DND-41 (cell line): ENCODE measurements at regions not wholly inside any gene's neighbourhood (a gene's known extent, or its start where the extent isn't known, plus 50 kb on each side); places are given as distances from the start of the nearest gene placed in this dataset.

Experiments
- ATAC-seq: fragments of 200-7000 bp; cut with Tn5 transposase; 3 replicates; pipeline ENCODE4 v1.9.1; 2021; ENCODE audit warnings: low read depth; ENCODE audit not compliant: insufficient read depth
- DNase-seq: peaks from one replicate; pipeline ENCODE4 v3.0.0-alpha.2; 2020
- H2AFZ ChIP-seq: 2 replicates; pipeline ENCODE4 v1.6.0; 2012; ENCODE audit warnings: low read depth, low read length
- H3K27ac ChIP-seq: 2 replicates; pipeline ENCODE4 v1.5.1; 2012; ENCODE audit warnings: low read length, inconsistent platforms
- H3K27me3 ChIP-seq: fragments of 200-600 bp; sonication (generic); 2 replicates; pipeline ENCODE4 v1.6.0; 2012; ENCODE audit warnings: low read length, mild to moderate bottlenecking, inconsistent platforms; ENCODE audit not compliant: insufficient read depth, poor library complexity
- H3K36me3 ChIP-seq: 2 replicates; pipeline ENCODE4 v1.5.1; 2012; ENCODE audit warnings: low read length, inconsistent platforms; ENCODE audit not compliant: insufficient read depth
- H3K4me1 ChIP-seq: 2 replicates; pipeline ENCODE4 v1.5.1; 2012; ENCODE audit warnings: mild to moderate bottlenecking, low read length; ENCODE audit not compliant: insufficient read depth
- H3K4me2 ChIP-seq: 2 replicates; pipeline ENCODE4 v1.6.0; 2012; ENCODE audit warnings: mild to moderate bottlenecking, moderate library complexity, low read length, inconsistent platforms; ENCODE audit not compliant: insufficient read depth
- H3K4me3 ChIP-seq, 2 experiments: fragments of 200-600 bp in 1 of 2; shearing (Covaris generic) in 1 of 2; 2 replicates each; pipeline ENCODE4 v1.5.1; 2012 to 2016; ENCODE audit warnings: inconsistent platforms in 2 of 2, low read length in 2 of 2, mild to moderate bottlenecking in 2 of 2, low read depth in 1 of 2, moderate library complexity in 1 of 2
- H3K79me2 ChIP-seq: 2 replicates; pipeline ENCODE4 v1.6.0; 2012; ENCODE audit warnings: low read length, inconsistent platforms; ENCODE audit not compliant: insufficient read depth
- H3K9ac ChIP-seq: 2 replicates; pipeline ENCODE4 v1.6.0; 2012; ENCODE audit warnings: low read depth, mild to moderate bottlenecking, inconsistent platforms, low read length, moderate library complexity
- H3K9me3 ChIP-seq: 2 replicates; pipeline ENCODE4 v1.5.1; 2012; ENCODE audit warnings: low read length, moderate library complexity, mild to moderate bottlenecking, inconsistent platforms; ENCODE audit not compliant: insufficient read depth, severe bottlenecking
- H4K20me1 ChIP-seq: 2 replicates; pipeline ENCODE4 v1.6.0; 2012; ENCODE audit warnings: low read length; ENCODE audit not compliant: insufficient read depth
- CTCF ChIP-seq: IDR thresholded peaks from 2 replicates; pipeline ENCODE4 v1.5.1; 2012; ENCODE audit warnings: borderline replicate concordance, low read length, moderate library complexity, mild to moderate bottlenecking; ENCODE audit not compliant: poor library complexity, severe bottlenecking; ENCODE audit errors: extremely low read depth
- EZH2 ChIP-seq: IDR thresholded peaks from 3 replicates; pipeline ENCODE4 v1.6.1; 2012; ENCODE audit warnings: borderline replicate concordance, low read depth, mild to moderate bottlenecking, moderate library complexity, low read length, inconsistent platforms; ENCODE audit not compliant: severe bottlenecking

GRCh38 chr4:183380901-183381300 is 58.7 kb upstream of the CLDN24 start:
- no peaks in the 10 kb centered on the region for H4K20me1 ChIP-seq
- TF ChIP-seq EZH2, result no peak
- no peak for TF ChIP-seq CTCF
- H3K27ac ChIP-seq, result no peak overlapping the region
- no peaks in the 10 kb centered on the region for H3K36me3 ChIP-seq
- H3K4me1 ChIP-seq, result no peaks in the 10 kb centered on the region
- no peak overlapping the region for H3K9ac ChIP-seq
- H3K4me3 ChIP-seq, result no peak overlapping the region
- H2AFZ ChIP-seq, result no peak overlapping the region
- H3K79me2 ChIP-seq, result no peaks in the 10 kb centered on the region
- H3K9me3 ChIP-seq, result peaks cover 36% of the 10 kb centered on the region
- no peak overlapping the region for H3K4me2 ChIP-seq
- DNase-seq, result no peak
- ATAC-seq, result no peak
- H3K27me3 ChIP-seq, result no peaks in the 10 kb centered on the region

- H3K9ac ChIP-seq, result no peak overlapping the region
- H3K4me1 ChIP-seq, result no peaks in the 10 kb centered on the region
- DNase-seq, result no peak
- H3K36me3 ChIP-seq, result no peaks in the 10 kb centered on the region
- no peak overlapping the region for H3K4me3 ChIP-seq
- no peak overlapping the region for H3K4me2 ChIP-seq
- TF ChIP-seq EZH2 (no peak), CTCF (no peak)
- no peaks in the 10 kb centered on the region for H3K27me3 ChIP-seq
- H3K9me3 ChIP-seq, result peaks cover 33% of the 10 kb centered on the region
- H3K79me2 ChIP-seq, result no peaks in the 10 kb centered on the region
- no peak overlapping the region for H3K27ac ChIP-seq
- no peaks in the 10 kb centered on the region for H4K20me1 ChIP-seq
- ATAC-seq, result no peak
- no peak overlapping the region for H2AFZ ChIP-seq
Measured at GRCh38 chr4:183383606-183384005, 60.8 kb upstream of the CDKN2AIP start.

DNA sequence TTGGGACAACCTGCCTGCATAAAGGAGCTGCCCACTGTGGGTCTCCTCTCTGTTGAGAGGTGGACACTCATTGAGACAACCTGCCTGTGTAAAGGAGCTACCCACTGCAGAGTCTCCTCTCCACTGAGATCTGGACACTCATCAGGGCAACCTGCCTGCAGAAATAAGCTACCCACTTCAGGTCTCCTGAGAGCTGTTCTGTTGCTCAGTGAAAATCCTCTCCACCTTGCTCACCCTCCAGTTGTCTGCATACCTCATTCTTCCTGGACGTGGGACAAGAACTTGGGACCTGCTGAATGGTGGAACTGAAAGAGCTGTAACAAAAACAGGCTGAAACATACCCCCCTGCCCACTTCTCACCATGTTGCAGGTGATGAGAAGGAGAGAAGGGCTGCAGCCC is 59.9 kb upstream of the CDKN2AIP start:
- Histone ChIP-seq H3K27ac (no peak overlapping the region), H3K79me2 (no peaks in the 10 kb centered on the region), H3K4me3 (no peak overlapping the region), H3K4me2 (no peak overlapping the region), H2AFZ (no peak overlapping the region), H3K9me3 (peaks cover 27% of the 10 kb centered on the region), H3K9ac (no peak overlapping the region), H4K20me1 (no peaks in the 10 kb centered on the region), H3K27me3 (no peaks in the 10 kb centered on the region), H3K36me3 (no peaks in the 10 kb centered on the region), H3K4me1 (no peaks in the 10 kb centered on the region)
- TF ChIP-seq EZH2 (no peak), CTCF (no peak)
- ATAC-seq (no peak), DNase-seq (no peak)

DNA sequence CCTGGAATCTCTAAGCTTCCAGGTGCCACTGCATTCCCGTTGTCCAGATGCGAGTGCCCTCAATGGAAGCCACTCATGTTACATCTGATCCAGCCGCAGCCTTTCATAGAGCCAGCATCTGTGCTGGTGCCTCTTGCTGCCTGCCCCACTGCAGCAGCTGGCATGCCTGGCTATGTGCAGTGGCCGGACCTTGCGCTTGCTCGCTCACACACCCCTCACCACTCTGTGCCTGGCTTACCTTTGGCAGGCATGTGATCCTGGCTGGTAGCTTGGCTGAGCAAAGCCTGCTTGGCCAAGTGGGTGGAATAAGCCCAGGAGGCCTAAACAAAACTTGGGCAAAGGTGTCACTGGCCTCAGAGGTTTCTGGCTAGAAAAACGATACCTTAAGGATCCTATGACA is 59.5 kb upstream of the CDKN2AIP start:
- no peak for ATAC-seq
- DNase-seq, result no peak
- Histone ChIP-seq H3K9me3 (peaks cover 27% of the 10 kb centered on the region), H2AFZ (no peak overlapping the region), H3K27ac (no peak overlapping the region), H3K4me2 (no peak overlapping the region), H3K27me3 (no peaks in the 10 kb centered on the region), H3K9ac (no peak overlapping the region), H4K20me1 (no peaks in the 10 kb centered on the region), H3K79me2 (no peaks in the 10 kb centered on the region), H3K36me3 (no peaks in the 10 kb centered on the region), H3K4me1 (no peaks in the 10 kb centered on the region), H3K4me3 (no peak overlapping the region)
- TF ChIP-seq EZH2 (no peak), CTCF (no peak)
